NCI-H146 treated with DMSO at 0.1 percent for 48 hours (cell line): ENCODE measurements at regions not wholly inside any gene's neighbourhood (a gene's known extent, or its start where the extent isn't known, plus 50 kb on each side); places are given as distances from the start of the nearest gene placed in this dataset.

Experiments
- DNase-seq: peaks from one replicate; lab custom pipeline; 2025; ENCODE audit not compliant: unreplicated experiment; lab: John Stamatoyannopoulos, UW

- DNase-seq, result no peak
Observed at GRCh38 chr4:31341601-31342359, 621.6 kb downstream of the PCDH7 start.

- no peak for DNase-seq
Observed at GRCh38 chr4:31343061-31343460, 622.9 kb downstream of the PCDH7 start.

GRCh38 chr4:31349907-31350306 is 629.7 kb downstream of the PCDH7 start:
- DNase-seq, result no peak

- DNase-seq, result no peak
Observed at GRCh38 chr4:31351695-31352094, 631.5 kb downstream of the PCDH7 start.

GRCh38 chr4:31356839-31357238 is 636.7 kb downstream of the PCDH7 start:
- no peak for DNase-seq

GRCh38 chr4:31360786-31361185 is 640.6 kb downstream of the PCDH7 start:
- no peak for DNase-seq

GRCh38 chr4:31362756-31363155 is 642.6 kb downstream of the PCDH7 start:
- no peak for DNase-seq

- DNase-seq, result no peak
Observed at GRCh38 chr4:31365006-31365690, 645.0 kb downstream of the PCDH7 start.

- no peak for DNase-seq
Observed at GRCh38 chr4:31366041-31366440, 645.9 kb downstream of the PCDH7 start.

GRCh38 chr4:31370866-31371465 is 650.8 kb downstream of the PCDH7 start:
- DNase-seq, result peak; percentile 70

- no peak for DNase-seq
Observed at GRCh38 chr4:31374256-31374960, 654.2 kb downstream of the PCDH7 start.

- DNase-seq, result no peak
Observed at GRCh38 chr4:31375936-31376335, 655.8 kb downstream of the PCDH7 start.

GRCh38 chr4:31379364-31379763 is 659.2 kb downstream of the PCDH7 start:
- DNase-seq, result no peak

- DNase-seq, result no peak
Observed at GRCh38 chr4:31383767-31384166, 663.6 kb downstream of the PCDH7 start.

- DNase-seq, result no peak
Observed at GRCh38 chr4:31390849-31391248, 670.7 kb downstream of the PCDH7 start.

- no peak for DNase-seq
Observed at GRCh38 chr4:31391976-31392375, 671.8 kb downstream of the PCDH7 start.

- no peak for DNase-seq
Observed at GRCh38 chr4:31392923-31393322, 672.8 kb downstream of the PCDH7 start.

- peak; percentile 81 for DNase-seq
Observed at GRCh38 chr4:31408121-31408520, 688.0 kb downstream of the PCDH7 start.

GRCh38 chr4:31411565-31411964 is 691.4 kb downstream of the PCDH7 start:
- no peak for DNase-seq

- DNase-seq, result no peak
Observed at GRCh38 chr4:31415629-31416028, 695.5 kb downstream of the PCDH7 start.

GRCh38 chr4:31416498-31416897 is 696.3 kb downstream of the PCDH7 start:
- no peak for DNase-seq

- DNase-seq, result no peak
Observed at GRCh38 chr4:31417040-31417439, 696.9 kb downstream of the PCDH7 start.
